SK-N-SH (cell line): ENCODE measurements at regions not wholly inside any gene's neighbourhood (a gene's known extent, or its start where the extent isn't known, plus 50 kb on each side); places are given as distances from the start of the nearest gene placed in this dataset.

ENCODE experiments used
- CTCF ChIA-PET: fragments of 300-600, 350-600 bp; formaldehyde crosslinking; extraction: SDS; loops from one replicate; lab custom pipeline; 2021; lab: Yijun Ruan, JAX
- POLR2A ChIA-PET: fragments of 350-600 bp; sonication (Branson Sonifier 250); formaldehyde crosslinking; extraction: SDS; loops from one replicate; lab custom pipeline; 2020; ENCODE audit warnings: antibody characterized with exemption, inconsistent platforms; lab: Yijun Ruan, JAX
- DNase-seq: peaks from one replicate; pipeline ENCODE4 v3.0.0; 2012
- H2AFZ ChIP-seq: fragments of 200-600 bp; sonication (generic); 2 replicates; pipeline ENCODE4 v1.8.1; 2016; ENCODE audit warnings: antibody characterized with exemption, mild to moderate bottlenecking, low read depth
- H3F3A ChIP-seq: fragments of 200-600 bp; sonication (generic); replicated peaks from 2 replicates; pipeline ENCODE3; 2016; ENCODE audit warnings: antibody characterized with exemption, mild to moderate bottlenecking; ENCODE audit not compliant: insufficient read depth
- H3K27ac ChIP-seq, 2 experiments: fragments of 200-500 bp in 1 of 2; fragments of 200-600 bp in 1 of 2; sonication (Bioruptor generic) in 1 of 2; sonication (generic), shearing (Covaris generic) in 1 of 2; 2 replicates each; pipeline versions ENCODE4 v1.5.1 to v1.6.1; 2014 to 2016; ENCODE audit warnings: low read depth in 2 of 2, inconsistent platforms in 1 of 2, low read length in 1 of 2, mild to moderate bottlenecking in 1 of 2, mixed read lengths in 1 of 2
- H3K27me3 ChIP-seq: fragments of 200-600 bp; sonication (generic), shearing (Covaris generic); 2 replicates; pipeline ENCODE4 v1.6.1; 2016; ENCODE audit warnings: mixed run types; ENCODE audit not compliant: insufficient read depth
- H3K36me3 ChIP-seq, 2 experiments: fragments of 200-500 bp in 1 of 2; fragments of 200-600 bp in 1 of 2; sonication (Bioruptor generic) in 1 of 2; sonication (generic) in 1 of 2; replicated peaks in 1 of 2; 2 replicates each; pipeline versions ENCODE3 to v1.5.1; 2014 to 2016; ENCODE audit warnings: low read length in 1 of 2, mild to moderate bottlenecking in 1 of 2; ENCODE audit not compliant: insufficient read depth in 2 of 2, control insufficient read depth in 1 of 2
- H3K4me1 ChIP-seq, 2 experiments: fragments of 200-500 bp in 1 of 2; fragments of 200-600 bp in 1 of 2; sonication (Bioruptor generic) in 1 of 2; sonication (generic), shearing (Covaris generic) in 1 of 2; 2 replicates each; pipeline versions ENCODE4 v1.5.1 to v1.6.1; 2014 to 2016; ENCODE audit warnings: low read depth in 1 of 2, low read length in 1 of 2, mixed run types in 1 of 2; ENCODE audit not compliant: insufficient read depth in 2 of 2, control insufficient read depth in 1 of 2
- H3K4me2 ChIP-seq: fragments of 200-600 bp; sonication (generic), shearing (Covaris generic); 2 replicates; pipeline ENCODE4 v1.6.1; 2017; ENCODE audit warnings: mixed run types
- H3K4me3 ChIP-seq, 2 experiments: fragments of 200-500 bp in 1 of 2; fragments of 200-600 bp in 1 of 2; sonication (Bioruptor generic) in 1 of 2; sonication (generic), shearing (Covaris generic) in 1 of 2; 2 replicates each; pipeline versions ENCODE4 v1.5.1 to v1.8.1; 2014 to 2016; ENCODE audit warnings: low read depth in 2 of 2, inconsistent platforms in 1 of 2, low read length in 1 of 2, mild to moderate bottlenecking in 1 of 2, mixed read lengths in 1 of 2, moderate library complexity in 1 of 2
- H3K79me2 ChIP-seq: fragments of 200-600 bp; sonication (generic); 2 replicates; pipeline ENCODE4 v1.8.1; 2017; ENCODE audit warnings: mild to moderate bottlenecking; ENCODE audit not compliant: insufficient read depth
- H3K9ac ChIP-seq: fragments of 200-600 bp; sonication (generic); 2 replicates; pipeline ENCODE4 v1.6.1; 2017; ENCODE audit warnings: mixed run types
- H3K9me2 ChIP-seq: fragments of 200-600 bp; sonication (generic); 2 replicates; pipeline ENCODE4 v1.6.1; 2017; ENCODE audit warnings: mixed run types
- H3K9me3 ChIP-seq: fragments of 200-600 bp; sonication (generic); 2 replicates; pipeline ENCODE4 v1.6.1; 2017; ENCODE audit warnings: mixed run types, mild to moderate bottlenecking, moderate library complexity
- H4K20me1 ChIP-seq: fragments of 200-600 bp; sonication (generic); 2 replicates; pipeline ENCODE4 v1.6.1; 2017; ENCODE audit warnings: mild to moderate bottlenecking, mixed run types; ENCODE audit not compliant: insufficient read depth
- CHD2 ChIP-seq: fragments of 150-350 bp; IDR thresholded peaks from 2 replicates; pipeline ENCODE4 v1.6.1; 2018; ENCODE audit warnings: low read length; ENCODE audit not compliant: partially characterized antibody
- EZH2phosphoT487 ChIP-seq: fragments of 200-600 bp; sonication (generic); IDR thresholded peaks from 2 replicates; pipeline ENCODE4 v1.6.1; 2017; ENCODE audit warnings: low read depth, mixed run types, mild to moderate bottlenecking, antibody characterized with exemption, moderate library complexity, borderline replicate concordance
- GABPA ChIP-seq: IDR thresholded peaks from 2 replicates; pipeline ENCODE4 v1.4.0; 2012; ENCODE audit warnings: low read depth, mild to moderate bottlenecking
- GATA2 ChIP-seq: sonication (generic); formaldehyde crosslinking; IDR thresholded peaks from 2 replicates; pipeline ENCODE4 v1.5.0; 2020; ENCODE audit warnings: mild to moderate bottlenecking, missing genetic modification reagents
- MXI1 ChIP-seq: IDR thresholded peaks from 2 replicates; pipeline ENCODE4 v1.6.1; 2012; ENCODE audit warnings: mild to moderate bottlenecking, low read depth, low read length, improper control_type of control experiment
- RFX5 ChIP-seq: IDR thresholded peaks from 2 replicates; pipeline ENCODE4 v1.6.1; 2012; ENCODE audit warnings: mild to moderate bottlenecking, improper control_type of control experiment, low read length
- SMC3 ChIP-seq: IDR thresholded peaks from 2 replicates; pipeline ENCODE4 v1.6.1; 2012; ENCODE audit warnings: low read depth, low read length, improper control_type of control experiment
- TAF1 ChIP-seq: IDR thresholded peaks from 2 replicates; pipeline ENCODE4 v1.6.1; 2012; ENCODE audit warnings: low read depth, mild to moderate bottlenecking, low read length, moderate library complexity, borderline replicate concordance
- TCF12 ChIP-seq: IDR thresholded peaks from 2 replicates; pipeline ENCODE4 v1.4.0; 2012
- TEAD4 ChIP-seq: IDR thresholded peaks from 2 replicates; pipeline ENCODE4 v1.4.0; 2012; ENCODE audit warnings: mild to moderate bottlenecking, borderline replicate concordance; ENCODE audit not compliant: insufficient read depth
- WGBS: methylation state at CpG from one replicate; pipeline ENCODE4 v1.1.6; 2017; ENCODE audit warnings: low lambda C conversion rate; 5-methylcytosine and 5-hydroxymethylcytosine counted together
- TF ChIP-seq, protein P1 (sequence below): IDR thresholded peaks from 2 replicates; pipeline ENCODE4; 2012
- TF ChIP-seq, protein P2 (sequence below): IDR thresholded peaks from 2 replicates; pipeline ENCODE4 v1.4.0; 2012; ENCODE audit warnings: low read depth, borderline replicate concordance
- TF ChIP-seq, protein P3 (sequence below): IDR thresholded peaks from 2 replicates; pipeline ENCODE4 v1.4.0; 2012; ENCODE audit warnings: low read depth

GRCh38 chr13:82370316-82370715, 1512.0 kb downstream of the SLITRK1 start:
- ChIA-PET CTCF (no interaction called here), POLR2A (no interaction called here)
- Histone ChIP-seq H4K20me1 (no peaks in the 10 kb centered on the region), H3K27ac (no peak overlapping the region), H3K9me2 (no peaks in the 10 kb centered on the region), H3K36me3 (no peaks in the 10 kb centered on the region), H3K9me3 (no peaks in the 10 kb centered on the region), H3K79me2 (no peaks in the 10 kb centered on the region), H3K9ac (no peak overlapping the region), H3K4me2 (no peak overlapping the region), H3K4me1 (no peaks in the 10 kb centered on the region), H3K4me3 (no peak overlapping the region), H3K27me3 (no peaks in the 10 kb centered on the region), H2AFZ (no peak overlapping the region), H3F3A (no peaks in the 10 kb centered on the region)
- WGBS = 0% methylated on average over 1 of the region's 1 CpG
- TF ChIP-seq SMC3 = no peak
- TF ChIP-seq, protein P1, sequence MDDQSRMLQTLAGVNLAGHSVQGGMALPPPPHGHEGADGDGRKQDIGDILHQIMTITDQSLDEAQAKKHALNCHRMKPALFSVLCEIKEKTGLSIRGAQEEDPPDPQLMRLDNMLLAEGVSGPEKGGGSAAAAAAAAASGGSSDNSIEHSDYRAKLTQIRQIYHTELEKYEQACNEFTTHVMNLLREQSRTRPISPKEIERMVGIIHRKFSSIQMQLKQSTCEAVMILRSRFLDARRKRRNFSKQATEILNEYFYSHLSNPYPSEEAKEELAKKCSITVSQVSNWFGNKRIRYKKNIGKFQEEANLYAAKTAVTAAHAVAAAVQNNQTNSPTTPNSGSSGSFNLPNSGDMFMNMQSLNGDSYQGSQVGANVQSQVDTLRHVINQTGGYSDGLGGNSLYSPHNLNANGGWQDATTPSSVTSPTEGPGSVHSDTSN = no peak
- TF ChIP-seq TEAD4 = no peak
- no peak for TF ChIP-seq EZH2phosphoT487
- DNase-seq = no peak

- H3K4me1 ChIP-seq = no peaks in the 10 kb centered on the region
- ChIA-PET CTCF (no interaction called here), POLR2A (no interaction called here)
- no peak overlapping the region for H3K4me2 ChIP-seq
- no peak overlapping the region for H3K4me3 ChIP-seq
- H3K27me3 ChIP-seq = no peaks in the 10 kb centered on the region
- no peaks in the 10 kb centered on the region for H3K9me2 ChIP-seq
- peaks cover 3% of the 10 kb centered on the region for H3F3A ChIP-seq
- no peaks in the 10 kb centered on the region for H4K20me1 ChIP-seq
- H3K9me3 ChIP-seq = no peaks in the 10 kb centered on the region; the same call in 1 of the 2 replicates
- no peak overlapping the region for H3K27ac ChIP-seq
- H3K36me3 ChIP-seq = no peaks in the 10 kb centered on the region
- no peak overlapping the region for H2AFZ ChIP-seq
- no peak overlapping the region for H3K9ac ChIP-seq
- no peaks in the 10 kb centered on the region for H3K79me2 ChIP-seq
- DNase-seq = no peak
- TF ChIP-seq GATA2 (CRISPR knock-in tag) = no peak
- TF ChIP-seq TAF1 = no peak
- TF ChIP-seq, protein P2, sequence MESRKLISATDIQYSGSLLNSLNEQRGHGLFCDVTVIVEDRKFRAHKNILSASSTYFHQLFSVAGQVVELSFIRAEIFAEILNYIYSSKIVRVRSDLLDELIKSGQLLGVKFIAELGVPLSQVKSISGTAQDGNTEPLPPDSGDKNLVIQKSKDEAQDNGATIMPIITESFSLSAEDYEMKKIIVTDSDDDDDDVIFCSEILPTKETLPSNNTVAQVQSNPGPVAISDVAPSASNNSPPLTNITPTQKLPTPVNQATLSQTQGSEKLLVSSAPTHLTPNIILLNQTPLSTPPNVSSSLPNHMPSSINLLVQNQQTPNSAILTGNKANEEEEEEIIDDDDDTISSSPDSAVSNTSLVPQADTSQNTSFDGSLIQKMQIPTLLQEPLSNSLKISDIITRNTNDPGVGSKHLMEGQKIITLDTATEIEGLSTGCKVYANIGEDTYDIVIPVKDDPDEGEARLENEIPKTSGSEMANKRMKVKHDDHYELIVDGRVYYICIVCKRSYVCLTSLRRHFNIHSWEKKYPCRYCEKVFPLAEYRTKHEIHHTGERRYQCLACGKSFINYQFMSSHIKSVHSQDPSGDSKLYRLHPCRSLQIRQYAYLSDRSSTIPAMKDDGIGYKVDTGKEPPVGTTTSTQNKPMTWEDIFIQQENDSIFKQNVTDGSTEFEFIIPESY = no peak
- no peak for TF ChIP-seq GABPA
- no peak for TF ChIP-seq CHD2
Measured at GRCh38 chr13:82364525-82364924, 1517.7 kb downstream of the SLITRK1 start.

DNA sequence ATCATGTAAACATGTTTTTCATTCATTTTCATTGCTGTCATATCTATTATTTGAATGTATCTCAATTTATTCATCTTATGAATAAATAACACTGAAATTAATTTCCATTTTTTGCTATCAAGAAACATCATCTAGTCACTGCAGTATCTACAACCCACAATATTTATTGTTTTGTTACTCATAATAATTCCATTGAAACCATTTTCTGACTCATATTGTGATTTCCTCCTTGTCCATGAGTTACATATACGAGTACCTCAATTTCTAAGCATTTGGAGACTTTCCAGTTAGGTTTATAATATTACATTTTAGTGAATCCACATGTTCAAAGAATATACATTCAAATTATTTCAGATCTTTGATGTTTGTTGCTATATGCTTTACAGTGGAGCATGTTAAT, 1524.0 kb downstream of the SLITRK1 start:
- no peak overlapping the region for H3K9ac ChIP-seq
- no peaks in the 10 kb centered on the region for H3F3A ChIP-seq
- POLR2A ChIA-PET = no interaction called here
- H4K20me1 ChIP-seq = no peaks in the 10 kb centered on the region
- TF ChIP-seq TCF12 (no peak), RFX5 (no peak), MXI1 (no peak), SMC3 (no peak), GABPA (no peak), EZH2phosphoT487 (no peak)
- TF ChIP-seq, protein P3, sequence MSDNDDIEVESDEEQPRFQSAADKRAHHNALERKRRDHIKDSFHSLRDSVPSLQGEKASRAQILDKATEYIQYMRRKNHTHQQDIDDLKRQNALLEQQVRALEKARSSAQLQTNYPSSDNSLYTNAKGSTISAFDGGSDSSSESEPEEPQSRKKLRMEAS = no peak
- TF ChIP-seq, protein P2 = no peak
- H3K4me1 ChIP-seq = no peaks in the 10 kb centered on the region
- H3K4me2 ChIP-seq = no peak overlapping the region
- no peaks in the 10 kb centered on the region for H3K79me2 ChIP-seq
- no peaks in the 10 kb centered on the region for H3K36me3 ChIP-seq
- CTCF ChIA-PET = no interaction called here
- H2AFZ ChIP-seq = no peak overlapping the region
- 0% methylated on average over 1 of the region's 1 CpG for WGBS
- H3K4me3 ChIP-seq = no peak overlapping the region
- H3K27ac ChIP-seq = no peak overlapping the region
- no peaks in the 10 kb centered on the region; the same call in 1 of the 2 replicates for H3K9me3 ChIP-seq
- DNase-seq = no peak
- H3K27me3 ChIP-seq = no peaks in the 10 kb centered on the region
- no peaks in the 10 kb centered on the region for H3K9me2 ChIP-seq
